Dendritic cell treated with granulocyte-macrophage colony-stimulating factor and Interleukin-4, amounts not matched to agents 40 ng/mL and 50 ng/mL, for 4 days (primary cell): ENCODE measurements at regions not wholly inside any gene's neighbourhood (a gene's known extent, or its start where the extent isn't known, plus 50 kb on each side); places are given as distances from the start of the nearest gene placed in this dataset.
"Not testable (repeated sequence)": the region's sequence is repeated elsewhere in the genome, so short reads cannot be mapped to it uniquely, and the experiment has no call there.

ENCODE experiments used
- H3K27ac Mint-ChIP-seq: one replicate; pipeline ENCODE4 v1.8.0; 2022; ENCODE audit warnings: mild to moderate bottlenecking, mixed read lengths
- H3K27me3 Mint-ChIP-seq: one replicate; pipeline ENCODE4 v1.8.0; 2022; ENCODE audit warnings: mild to moderate bottlenecking, mixed read lengths
- H3K36me3 Mint-ChIP-seq: one replicate; pipeline ENCODE4 v1.8.0; 2022; ENCODE audit warnings: low read depth, mixed read lengths
- H3K4me1 Mint-ChIP-seq: one replicate; pipeline ENCODE4 v1.8.0; 2022; ENCODE audit warnings: low read depth, mixed read lengths
- H3K4me3 Mint-ChIP-seq: one replicate; pipeline ENCODE4 v1.8.0; 2022; ENCODE audit warnings: mild to moderate bottlenecking, moderate library complexity, mixed read lengths
- H3K9me3 Mint-ChIP-seq: one replicate; pipeline ENCODE4 v1.8.0; 2022; ENCODE audit warnings: mixed read lengths
- intact Hi-C: fragments of 100-400 bp; cut with micrococcal nuclease; formaldehyde crosslinking; loops from one replicate; pipeline ENCODE4 v1.15.0; 2022

- Mint-ChIP-seq H3K4me1 (no peaks in the 10 kb centered on the region), H3K36me3 (peaks cover 32% of the 10 kb centered on the region), H3K4me3 (no peak overlapping the region), H3K27ac (no peak overlapping the region), H3K27me3 (no peaks in the 10 kb centered on the region), H3K9me3 (peaks cover 35% of the 10 kb centered on the region)
- intact Hi-C loops, result no loop called here
Measured at GRCh38 chr4:122973465-122973864, 51.1 kb upstream of the NUDT6 start.

- Mint-ChIP-seq H3K9me3 (peaks cover 39% of the 10 kb centered on the region), H3K27ac (no peak overlapping the region), H3K36me3 (peaks cover 57% of the 10 kb centered on the region), H3K4me3 (no peak overlapping the region), H3K4me1 (no peaks in the 10 kb centered on the region), H3K27me3 (no peaks in the 10 kb centered on the region)
- intact Hi-C loops, result no loop called here
Measured at GRCh38 chr4:122976111-122976510, 53.7 kb upstream of the NUDT6 start.

GRCh38 chr4:122977103-122977502, 54.7 kb upstream of the NUDT6 start:
- H3K4me1 Mint-ChIP-seq, result no peaks in the 10 kb centered on the region
- intact Hi-C loops, result no loop called here
- no peaks in the 10 kb centered on the region for H3K27me3 Mint-ChIP-seq
- H3K9me3 Mint-ChIP-seq, result peaks cover 39% of the 10 kb centered on the region
- H3K4me3 Mint-ChIP-seq, result no peak overlapping the region
- H3K36me3 Mint-ChIP-seq, result peaks cover 63% of the 10 kb centered on the region
- no peak overlapping the region for H3K27ac Mint-ChIP-seq

- no peaks in the 10 kb centered on the region for H3K27me3 Mint-ChIP-seq
- intact Hi-C loops, result no loop called here
- no peaks in the 10 kb centered on the region for H3K4me1 Mint-ChIP-seq
- no peak overlapping the region for H3K27ac Mint-ChIP-seq
- no peak overlapping the region for H3K4me3 Mint-ChIP-seq
- peaks cover 39% of the 10 kb centered on the region for H3K9me3 Mint-ChIP-seq
- peaks cover 66% of the 10 kb centered on the region for H3K36me3 Mint-ChIP-seq
Measured at GRCh38 chr4:122978109-122978508, 55.7 kb upstream of the NUDT6 start.

DNA sequence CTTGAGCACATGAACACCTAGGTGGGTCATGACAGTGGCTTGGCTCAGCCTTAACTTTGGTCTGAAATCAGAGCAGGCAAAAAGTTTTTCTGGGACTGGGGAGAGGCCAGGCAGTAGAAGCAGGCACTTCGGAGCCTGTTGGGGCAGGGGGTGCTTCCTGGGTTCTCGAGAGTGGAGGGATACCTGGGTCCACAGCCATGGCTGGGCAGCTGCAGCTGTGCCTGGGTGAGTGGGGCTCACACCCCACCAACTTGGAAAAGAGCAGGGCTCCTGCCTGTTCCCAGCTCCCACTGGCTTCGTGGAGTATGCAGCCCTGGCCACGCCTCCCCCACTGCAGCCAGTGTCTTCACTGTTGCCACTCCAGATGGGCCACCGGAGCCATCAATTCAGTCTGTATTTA, 56.4 kb upstream of the NUDT6 start:
- intact Hi-C loops, result no loop called here
- no peaks in the 10 kb centered on the region for H3K4me1 Mint-ChIP-seq
- H3K9me3 Mint-ChIP-seq, result peaks cover 45% of the 10 kb centered on the region
- no peaks in the 10 kb centered on the region for H3K27me3 Mint-ChIP-seq
- H3K4me3 Mint-ChIP-seq, result no peak overlapping the region
- peaks cover 72% of the 10 kb centered on the region for H3K36me3 Mint-ChIP-seq
- no peak overlapping the region for H3K27ac Mint-ChIP-seq

DNA sequence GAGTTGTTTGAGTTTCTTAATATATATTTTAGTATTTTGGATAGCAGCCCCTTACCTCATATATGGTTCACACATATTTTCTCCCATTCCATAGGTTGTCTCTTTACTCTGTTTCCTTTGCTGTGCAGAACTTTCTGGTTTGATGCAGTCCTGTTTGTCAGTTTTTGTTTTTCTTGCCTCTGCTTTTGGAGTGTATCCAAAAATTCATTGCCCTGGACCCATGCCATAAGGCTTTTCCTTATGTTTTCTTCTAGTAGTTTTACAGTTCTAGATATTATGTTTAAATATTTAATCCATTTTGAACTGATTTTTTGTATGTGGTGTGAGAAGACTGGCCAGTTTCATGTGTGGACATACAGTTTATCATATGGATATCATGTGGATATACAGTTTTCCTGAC, 58.5 kb upstream of the NUDT6 start:
- Mint-ChIP-seq H3K4me1 (no peaks in the 10 kb centered on the region), H3K9me3 (peaks cover 54% of the 10 kb centered on the region), H3K36me3 (peaks cover 85% of the 10 kb centered on the region), H3K27me3 (no peaks in the 10 kb centered on the region), H3K27ac (no peak overlapping the region), H3K4me3 (no peak overlapping the region)
- intact Hi-C loops, result no loop called here

DNA sequence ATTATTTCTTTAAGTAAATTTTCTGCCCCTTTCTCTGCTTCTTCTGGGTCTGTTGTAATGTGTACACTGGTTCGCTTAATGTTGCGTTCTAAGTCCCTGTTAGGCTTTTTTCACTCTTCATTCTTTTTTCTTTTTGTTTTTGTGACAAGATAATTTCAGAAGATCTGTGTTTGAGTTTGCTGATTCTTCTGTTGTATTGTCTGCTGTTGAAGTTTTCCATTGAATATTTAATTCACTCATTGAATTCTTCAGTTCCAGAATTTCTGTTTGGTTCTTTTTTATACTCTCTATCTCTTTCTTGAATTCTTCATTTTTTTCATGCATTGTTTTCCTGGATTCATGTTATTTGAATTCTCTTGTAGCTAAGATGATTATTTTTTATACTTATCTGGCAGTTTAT, 66.3 kb upstream of the NUDT6 start:
- Mint-ChIP-seq H3K27me3 (no peaks in the 10 kb centered on the region), H3K4me1 (no peaks in the 10 kb centered on the region), H3K27ac (no peak overlapping the region), H3K9me3 (peaks cover 59% of the 10 kb centered on the region), H3K4me3 (no peak overlapping the region), H3K36me3 (peaks cover 57% of the 10 kb centered on the region)
- intact Hi-C loops, result no loop called here

DNA sequence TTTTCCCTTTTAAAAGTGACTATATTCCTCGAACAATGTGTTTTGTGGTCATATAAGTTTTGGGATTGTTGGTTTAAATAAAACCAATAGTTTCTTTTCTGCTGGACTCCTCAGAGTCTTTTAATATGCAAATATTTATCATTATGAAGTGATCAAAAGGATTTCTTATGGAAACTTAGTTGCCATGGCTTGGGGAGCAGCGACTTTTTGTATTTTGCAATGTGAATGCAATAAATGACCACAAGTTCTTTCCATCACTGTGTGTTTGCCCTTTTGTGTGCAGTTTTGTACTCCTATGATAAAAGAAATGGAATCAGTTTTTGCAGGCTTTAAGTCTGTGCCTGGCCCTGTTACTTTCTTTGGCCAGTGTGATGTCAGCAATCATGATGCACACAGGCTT, 68.5 kb upstream of the NUDT6 start:
- intact Hi-C loops, result no loop called here
- H3K36me3 Mint-ChIP-seq, result peaks cover 36% of the 10 kb centered on the region
- no peaks in the 10 kb centered on the region for H3K4me1 Mint-ChIP-seq
- peaks cover 40% of the 10 kb centered on the region for H3K9me3 Mint-ChIP-seq
- H3K27me3 Mint-ChIP-seq, result no peaks in the 10 kb centered on the region
- no peak overlapping the region for H3K4me3 Mint-ChIP-seq
- no peak overlapping the region for H3K27ac Mint-ChIP-seq

GRCh38 chr4:122992057-122992456, 69.7 kb upstream of the NUDT6 start:
- Mint-ChIP-seq H3K27ac (no peak overlapping the region), H3K4me3 (no peak overlapping the region), H3K27me3 (no peaks in the 10 kb centered on the region), H3K4me1 (no peaks in the 10 kb centered on the region), H3K36me3 (peaks cover 26% of the 10 kb centered on the region), H3K9me3 (peaks cover 28% of the 10 kb centered on the region)
- intact Hi-C loops, result no loop called here

GRCh38 chr4:122992641-122993040, 70.2 kb upstream of the NUDT6 start:
- Mint-ChIP-seq H3K4me1 (peaks cover under 1% of the 10 kb centered on the region), H3K4me3 (no peak overlapping the region), H3K27me3 (no peaks in the 10 kb centered on the region), H3K27ac (no peak overlapping the region), H3K36me3 (peaks cover 20% of the 10 kb centered on the region), H3K9me3 (peaks cover 23% of the 10 kb centered on the region)
- intact Hi-C loops, result no loop called here

GRCh38 chr4:122996350-122996749, 74.0 kb upstream of the NUDT6 start:
- Mint-ChIP-seq H3K27ac (no peak overlapping the region), H3K36me3 (no peaks in the 10 kb centered on the region), H3K4me3 (no peak overlapping the region), H3K4me1 (peaks cover 5% of the 10 kb centered on the region), H3K27me3 (no peaks in the 10 kb centered on the region), H3K9me3 (no peaks in the 10 kb centered on the region)
- intact Hi-C loops, result no loop called here

DNA sequence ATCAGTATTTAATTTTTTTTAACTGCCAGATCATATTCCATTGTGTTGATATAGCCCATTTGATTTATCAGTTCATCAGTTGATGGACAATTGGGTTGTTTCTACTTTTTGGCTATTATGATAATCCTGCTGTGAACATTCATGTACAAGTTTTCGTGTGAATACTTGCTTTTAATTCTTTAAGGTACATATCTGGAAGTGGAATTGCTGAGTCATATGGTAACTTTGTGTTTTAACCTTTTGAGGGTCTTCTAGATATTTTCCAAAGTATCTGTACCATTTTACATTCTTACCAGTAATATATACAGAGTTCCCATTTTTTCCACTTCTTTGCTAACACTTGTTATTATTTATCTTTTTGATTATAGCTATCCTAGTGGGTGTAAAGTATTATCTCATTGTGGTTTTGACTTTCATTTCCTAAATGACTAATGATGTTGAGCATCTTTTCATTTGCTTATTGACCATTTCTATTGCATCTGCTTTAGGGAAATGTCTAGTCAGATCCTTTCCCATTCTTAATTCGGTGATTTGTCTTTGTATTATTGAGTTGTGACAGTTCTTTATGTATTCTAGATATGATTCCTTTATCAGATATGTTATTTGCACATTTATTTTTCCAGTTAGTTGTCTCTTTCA, 75.2 kb upstream of the NUDT6 start:
- intact Hi-C loops, result no loop called here
- Mint-ChIP-seq H3K4me1 (peaks cover 5% of the 10 kb centered on the region), H3K27me3 (no peaks in the 10 kb centered on the region), H3K9me3 (peaks cover 2% of the 10 kb centered on the region), H3K36me3 (peaks cover 2% of the 10 kb centered on the region), H3K4me3 (no peak overlapping the region), H3K27ac (no peak overlapping the region)

DNA sequence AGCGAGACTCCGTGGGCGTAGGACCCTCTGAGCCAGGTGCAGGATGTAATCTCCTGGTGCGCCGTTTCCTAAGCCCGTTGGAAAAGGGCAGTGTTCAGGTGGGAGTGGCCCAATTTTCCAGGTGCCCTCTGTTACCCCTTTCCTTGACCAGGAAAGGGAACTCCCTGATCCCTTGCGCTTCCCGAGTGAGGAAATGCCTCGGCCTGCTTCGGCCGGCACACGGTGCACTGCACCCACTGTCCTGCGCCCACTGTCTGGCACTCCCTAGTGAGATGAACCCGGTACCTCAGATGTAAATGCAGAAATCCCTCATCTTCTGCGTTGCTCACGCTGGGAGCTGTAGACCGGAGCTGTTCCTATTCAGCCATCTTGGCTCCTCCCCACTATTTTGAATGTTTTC, 81.7 kb upstream of the NUDT6 start:
- H3K27me3 Mint-ChIP-seq, intact Hi-C loops, H3K4me1 Mint-ChIP-seq, H3K4me3 Mint-ChIP-seq, H3K27ac Mint-ChIP-seq: not testable (repeated sequence)
- Mint-ChIP-seq H3K36me3 (peaks cover 25% of the 10 kb centered on the region), H3K9me3 (peaks cover 46% of the 10 kb centered on the region)

DNA sequence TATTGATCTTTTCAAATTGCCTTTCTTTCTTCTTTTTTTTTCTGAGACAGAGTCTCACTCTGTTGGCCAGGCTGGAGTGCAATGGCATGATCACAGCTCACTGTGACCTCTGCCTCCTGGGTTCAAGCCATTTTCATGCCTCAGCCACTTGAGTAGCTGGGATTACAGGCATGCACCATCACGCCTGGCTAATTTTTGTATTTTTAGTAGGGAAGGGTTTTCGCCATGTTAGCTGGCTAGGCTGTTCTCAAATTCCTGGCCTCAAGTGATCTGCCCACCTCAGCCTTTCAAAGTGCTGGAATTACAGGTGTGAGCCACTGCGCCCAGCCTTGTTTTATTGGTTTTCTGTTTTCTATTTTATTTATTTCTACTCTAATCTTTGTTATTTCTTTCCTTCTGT, 82.7 kb upstream of the NUDT6 start:
- H3K27me3 Mint-ChIP-seq, H3K27ac Mint-ChIP-seq, H3K4me3 Mint-ChIP-seq, H3K4me1 Mint-ChIP-seq, intact Hi-C loops: not testable (repeated sequence)
- peaks cover 46% of the 10 kb centered on the region for H3K9me3 Mint-ChIP-seq
- H3K36me3 Mint-ChIP-seq, result peaks cover 25% of the 10 kb centered on the region

DNA sequence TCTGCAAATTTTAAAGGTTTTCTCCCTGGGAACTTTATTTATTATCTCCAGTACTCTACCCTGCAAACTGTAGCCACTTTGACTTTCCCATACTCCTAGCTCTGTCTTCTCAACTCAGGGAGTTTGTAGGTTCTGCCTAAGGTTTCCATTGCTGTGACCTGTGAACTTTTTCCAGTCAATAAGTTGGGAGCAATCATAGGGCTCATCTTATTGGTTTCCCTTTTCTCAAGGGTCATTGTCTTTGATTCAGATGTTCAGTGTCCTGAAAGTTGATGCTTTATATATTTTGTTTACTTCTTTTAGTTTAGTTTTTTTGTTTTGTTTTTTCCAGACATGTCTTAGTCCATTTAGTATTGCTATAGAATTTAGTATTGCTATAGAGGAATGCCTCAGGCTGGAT, 85.3 kb upstream of the NUDT6 start:
- Mint-ChIP-seq H3K27me3 (no peaks in the 10 kb centered on the region), H3K36me3 (peaks cover 26% of the 10 kb centered on the region), H3K9me3 (peaks cover 51% of the 10 kb centered on the region)

More for the DNA sequence above, 85.3 kb upstream of the NUDT6 start:
- no peaks in the 10 kb centered on the region for H3K4me1 Mint-ChIP-seq
- intact Hi-C loops, result no loop called here
- H3K27ac Mint-ChIP-seq, result no peak overlapping the region
- H3K4me3 Mint-ChIP-seq, result no peak overlapping the region
